ENCODE measurements at regions not wholly inside any gene's neighbourhood (a gene's known extent, or its start where the extent isn't known, plus 50 kb on each side); places are given as distances from the start of the nearest gene placed in this dataset.
A peak's percentile ranks its signal among the peaks of the same experiment; 100 is the strongest.

GRCh38 chr18:77650799-77651385, 401.2 kb downstream of the GALR1 start:
- peak in 1 of 2 donors; percentile 36 for DNase-seq (ENCODE audit: extremely low read depth in 1 of 2, low read depth in 1 of 2)

GRCh38 chr18:77651441-77651840, 401.8 kb downstream of the GALR1 start:
- DNase-seq (ENCODE audit: extremely low read depth in 1 of 2, low read depth in 1 of 2): no peak

- no peak for DNase-seq (ENCODE audit: extremely low read depth in 1 of 2, low read depth in 1 of 2)
These were observed 404.1 kb downstream of the GALR1 start for GRCh38 chr18:77653792-77654191.

GRCh38 chr18:77654302-77654701, 404.7 kb downstream of the GALR1 start:
- DNase-seq (ENCODE audit: extremely low read depth in 1 of 2, low read depth in 1 of 2): no peak

GRCh38 chr18:77657651-77658298, 408.1 kb downstream of the GALR1 start:
- no peak for DNase-seq (ENCODE audit: extremely low read depth in 1 of 2, low read depth in 1 of 2)

GRCh38 chr18:77658299-77658662, 408.6 kb downstream of the GALR1 start:
- no peak for DNase-seq (ENCODE audit: extremely low read depth in 1 of 2, low read depth in 1 of 2)

GRCh38 chr18:77658751-77659448, 409.3 kb downstream of the GALR1 start:
- no peak for DNase-seq (ENCODE audit: extremely low read depth in 1 of 2, low read depth in 1 of 2)

GRCh38 chr18:77666613-77667012, 417.0 kb downstream of the GALR1 start:
- no peak for DNase-seq (ENCODE audit: extremely low read depth in 1 of 2, low read depth in 1 of 2)

GRCh38 chr18:77668219-77668618, 418.6 kb downstream of the GALR1 start:
- DNase-seq (ENCODE audit: extremely low read depth in 1 of 2, low read depth in 1 of 2): no peak

GRCh38 chr18:77669331-77669730, 419.7 kb downstream of the GALR1 start:
- DNase-seq (ENCODE audit: extremely low read depth in 1 of 2, low read depth in 1 of 2): no peak

GRCh38 chr18:77671456-77672167, 422.0 kb downstream of the GALR1 start:
- no peak for DNase-seq (ENCODE audit: extremely low read depth in 1 of 2, low read depth in 1 of 2)

- no peak for DNase-seq (ENCODE audit: extremely low read depth in 1 of 2, low read depth in 1 of 2)
These were observed 427.3 kb downstream of the GALR1 start for GRCh38 chr18:77676910-77677309.

- DNase-seq (ENCODE audit: extremely low read depth in 1 of 2, low read depth in 1 of 2): no peak
These were observed 427.9 kb downstream of the GALR1 start for GRCh38 chr18:77677536-77677935.

GRCh38 chr18:77679869-77680268, 430.2 kb downstream of the GALR1 start:
- DNase-seq (ENCODE audit: extremely low read depth in 1 of 2, low read depth in 1 of 2): no peak

- no peak for DNase-seq (ENCODE audit: extremely low read depth in 1 of 2, low read depth in 1 of 2)
These were observed 450.4 kb downstream of the GALR1 start for GRCh38 chr18:77700051-77700450.

GRCh38 chr18:77701977-77702376, 452.3 kb downstream of the GALR1 start:
- no peak for DNase-seq (ENCODE audit: extremely low read depth in 1 of 2, low read depth in 1 of 2)

- DNase-seq (ENCODE audit: extremely low read depth in 1 of 2, low read depth in 1 of 2): no peak
These were observed 453.0 kb downstream of the GALR1 start for GRCh38 chr18:77702686-77703085.

- no peak for DNase-seq (ENCODE audit: extremely low read depth in 1 of 2, low read depth in 1 of 2)
These were observed 455.7 kb downstream of the GALR1 start for GRCh38 chr18:77705301-77705700.

GRCh38 chr18:77708826-77709506, 459.3 kb downstream of the GALR1 start:
- DNase-seq (ENCODE audit: extremely low read depth in 1 of 2, low read depth in 1 of 2): no peak

- no peak for DNase-seq (ENCODE audit: extremely low read depth in 1 of 2, low read depth in 1 of 2)
These were observed 461.4 kb downstream of the GALR1 start for GRCh38 chr18:77711096-77711495.

- no peak for DNase-seq (ENCODE audit: extremely low read depth in 1 of 2, low read depth in 1 of 2)
These were observed 465.1 kb downstream of the GALR1 start for GRCh38 chr18:77714716-77715115.

Data from activated CD8-positive, alpha-beta memory T cell treated with anti-CD3 and anti-CD28 coated beads for 1 hour (primary cell).